ENCODE measurements at regions not wholly inside any gene's neighbourhood (a gene's known extent, or its start where the extent isn't known, plus 50 kb on each side); places are given as distances from the start of the nearest gene placed in this dataset.

DNA sequence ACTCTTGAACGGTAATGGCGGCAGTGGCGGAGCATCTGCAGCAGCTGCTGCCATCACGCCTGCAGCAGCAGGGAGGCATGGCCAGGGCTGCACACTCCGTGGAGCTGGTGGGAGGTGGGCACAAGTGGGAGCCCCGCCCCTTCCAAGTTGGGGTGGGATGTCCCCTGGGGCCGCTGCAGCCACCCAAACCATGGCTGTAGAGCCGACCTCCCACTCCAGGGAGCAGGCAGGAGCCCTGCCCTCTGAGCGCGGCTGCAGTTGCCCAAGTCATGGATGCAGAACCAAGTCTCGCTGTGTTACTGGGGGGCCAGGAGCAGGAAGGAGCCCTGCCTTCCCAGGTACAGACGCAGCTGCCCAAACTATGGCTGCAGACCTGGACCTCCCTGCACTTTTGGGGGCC lies 215.3 kb upstream of the VLDLR start:
- Histone ChIP-seq H3K27ac (ENCODE audit: low read length) (no peak overlapping the region), H3K9ac (ENCODE audit: low read depth, low read length) (no peak overlapping the region), H3K9me3 (ENCODE audit: insufficient read depth, low read depth, low read length) (peaks cover 3% of the 10 kb centered on the region; the same call in 1 of the 2 replicates), H3K4me1 (ENCODE audit: insufficient read depth, low read length) (peaks cover 3% of the 10 kb centered on the region; the same call in 1 of the 2 replicates), H3K4me3 (ENCODE audit: low read length) (no peak overlapping the region), H3K36me3 (ENCODE audit: insufficient read depth, low read depth, low read length) (no peaks in the 10 kb centered on the region), H3K27me3 (ENCODE audit: insufficient read depth, low read length) (no peaks in the 10 kb centered on the region)

DNA sequence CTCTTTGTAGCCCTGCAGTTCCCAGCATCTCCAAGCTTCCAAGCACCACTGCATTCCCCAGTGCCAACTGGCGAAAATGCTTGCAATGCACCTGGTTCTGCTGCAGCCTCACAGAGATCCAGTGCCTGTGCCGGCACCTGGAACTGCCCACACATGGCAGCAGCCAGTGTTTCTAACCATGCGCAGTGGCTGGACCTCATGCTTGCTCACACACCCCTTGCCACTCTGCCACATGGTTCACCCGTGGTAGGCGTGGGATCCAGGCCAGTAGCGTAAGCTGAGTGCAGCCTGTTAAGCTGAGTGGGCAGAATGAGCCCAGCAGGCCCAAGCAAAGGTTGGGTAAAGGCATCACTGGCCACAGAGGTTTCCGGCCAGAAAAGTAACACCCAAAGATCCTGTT lies 214.1 kb upstream of the VLDLR start:
- no peaks in the 10 kb centered on the region for H3K36me3 ChIP-seq (ENCODE audit: insufficient read depth, low read depth, low read length)
- H3K27ac ChIP-seq (ENCODE audit: low read length): no peak overlapping the region
- H3K9ac ChIP-seq (ENCODE audit: low read depth, low read length): no peak overlapping the region
- H3K4me1 ChIP-seq (ENCODE audit: insufficient read depth, low read length): peaks cover 15% of the 10 kb centered on the region; the same call in 1 of the 2 replicates
- peaks cover 3% of the 10 kb centered on the region; the same call in 1 of the 2 replicates for H3K9me3 ChIP-seq (ENCODE audit: insufficient read depth, low read depth, low read length)
- H3K4me3 ChIP-seq (ENCODE audit: low read length): no peak overlapping the region
- no peaks in the 10 kb centered on the region for H3K27me3 ChIP-seq (ENCODE audit: insufficient read depth, low read length)

DNA sequence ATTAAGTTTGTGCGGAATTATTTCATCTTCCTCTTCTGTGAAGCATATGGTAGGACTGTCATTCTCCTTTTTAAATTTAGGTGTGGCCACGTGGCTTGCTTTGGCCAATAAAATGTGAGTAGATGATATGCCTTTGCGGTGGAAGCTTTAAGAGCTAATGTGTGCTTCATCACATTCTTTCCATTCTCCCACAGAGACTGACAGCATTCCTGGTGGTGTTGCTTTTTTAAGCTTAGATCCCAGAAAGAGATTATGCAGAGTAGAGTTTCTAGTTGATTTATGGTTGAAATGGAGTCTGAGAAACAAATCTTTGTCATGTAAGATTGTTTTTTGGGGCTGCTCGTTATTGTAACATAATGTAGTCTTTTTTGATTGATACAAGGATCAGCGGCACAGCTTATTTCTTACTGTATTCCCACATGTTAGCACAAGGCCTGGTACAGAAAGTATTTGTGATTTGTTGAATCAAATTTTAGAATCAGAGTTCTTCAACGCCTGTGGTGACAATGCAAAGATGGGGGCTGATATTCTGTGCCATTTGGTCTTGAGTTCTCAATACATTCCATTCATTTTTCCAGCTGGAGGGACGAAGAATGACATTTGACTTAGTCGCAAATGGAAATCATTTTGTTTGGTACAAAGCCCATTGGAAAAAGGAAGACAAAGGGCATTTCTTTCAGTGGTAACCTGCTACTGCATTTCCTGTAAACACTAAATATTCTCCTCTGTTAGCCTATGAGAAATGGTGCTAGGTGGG lies 209.9 kb upstream of the VLDLR start:
- H3K27ac ChIP-seq (ENCODE audit: low read length): no peak overlapping the region
- no peak overlapping the region for H3K9ac ChIP-seq (ENCODE audit: low read depth, low read length)

DNA sequence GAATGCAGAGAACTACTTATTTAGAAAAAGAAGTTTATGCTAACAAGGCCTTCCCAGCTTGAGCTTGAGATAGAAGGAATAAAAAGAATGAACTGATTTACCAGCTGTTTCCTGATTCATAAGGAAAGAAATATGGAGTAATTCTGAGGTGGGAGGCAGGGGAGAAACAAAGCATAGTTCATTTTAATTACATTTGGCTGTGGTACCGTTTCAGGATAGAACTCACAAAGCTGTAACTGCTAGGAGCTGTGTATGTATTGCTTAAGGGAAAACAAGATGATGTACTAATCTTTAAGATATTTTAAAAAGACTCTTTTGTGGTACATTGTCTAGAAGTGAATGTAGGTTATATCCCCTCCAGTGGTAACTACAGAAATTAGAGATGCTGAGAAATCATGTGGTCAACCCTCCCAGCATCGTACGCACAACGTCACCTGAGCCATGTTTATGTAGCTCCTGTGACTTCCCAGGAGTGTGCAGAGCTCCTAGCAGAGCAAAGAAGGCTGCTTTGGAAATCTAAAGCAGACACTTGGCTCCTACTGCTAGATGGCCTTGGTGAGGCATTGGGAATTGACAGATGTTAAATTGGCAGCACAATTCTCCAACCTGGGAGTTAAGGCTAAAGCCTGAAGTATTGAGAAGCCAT lies 208.3 kb upstream of the VLDLR start:
- H3K27ac ChIP-seq (ENCODE audit: low read length): no peak overlapping the region
- H3K4me1 ChIP-seq (ENCODE audit: insufficient read depth, low read length): peaks cover 27% of the 10 kb centered on the region; the same call in 1 of the 2 replicates
- H3K27me3 ChIP-seq (ENCODE audit: insufficient read depth, low read length): no peaks in the 10 kb centered on the region
- no peaks in the 10 kb centered on the region for H3K36me3 ChIP-seq (ENCODE audit: insufficient read depth, low read depth, low read length)
- no peak overlapping the region for H3K9ac ChIP-seq (ENCODE audit: low read depth, low read length)
- H3K9me3 ChIP-seq (ENCODE audit: insufficient read depth, low read depth, low read length): no peaks in the 10 kb centered on the region
- no peak overlapping the region for H3K4me3 ChIP-seq (ENCODE audit: low read length)

More for the DNA sequence above, 209.9 kb upstream of the VLDLR start:
- Histone ChIP-seq H3K9me3 (ENCODE audit: insufficient read depth, low read depth, low read length) (no peaks in the 10 kb centered on the region), H3K4me3 (ENCODE audit: low read length) (no peak overlapping the region), H3K4me1 (ENCODE audit: insufficient read depth, low read length) (peaks cover 23% of the 10 kb centered on the region; the same call in 1 of the 2 replicates), H3K27me3 (ENCODE audit: insufficient read depth, low read length) (no peaks in the 10 kb centered on the region), H3K36me3 (ENCODE audit: insufficient read depth, low read depth, low read length) (no peaks in the 10 kb centered on the region)

DNA sequence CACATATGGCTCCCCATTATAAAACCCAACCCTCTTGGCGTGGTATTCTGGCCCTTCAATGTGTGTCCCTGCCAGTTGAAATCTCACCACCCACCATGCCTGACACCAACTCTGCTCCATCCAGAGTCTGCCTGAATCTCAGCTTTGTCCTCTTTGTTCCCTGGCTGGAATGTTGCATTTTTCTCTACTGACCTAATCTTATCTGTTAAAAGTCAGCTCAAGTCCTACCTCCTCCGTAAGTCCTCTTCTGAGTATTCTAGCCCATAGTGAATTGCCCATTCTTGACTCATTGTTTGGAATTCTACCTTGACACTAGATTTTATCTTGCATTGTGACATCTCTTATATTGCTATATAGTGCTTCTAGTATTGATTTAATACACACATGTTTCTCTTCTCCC lies 207.1 kb upstream of the VLDLR start:
- Histone ChIP-seq H3K27ac (ENCODE audit: low read length) (no peak overlapping the region), H3K27me3 (ENCODE audit: insufficient read depth, low read length) (no peaks in the 10 kb centered on the region), H3K9me3 (ENCODE audit: insufficient read depth, low read depth, low read length) (no peaks in the 10 kb centered on the region), H3K4me3 (ENCODE audit: low read length) (no peak overlapping the region), H3K9ac (ENCODE audit: low read depth, low read length) (no peak overlapping the region), H3K36me3 (ENCODE audit: insufficient read depth, low read depth, low read length) (no peaks in the 10 kb centered on the region), H3K4me1 (ENCODE audit: insufficient read depth, low read length) (peaks cover 37% of the 10 kb centered on the region)

DNA sequence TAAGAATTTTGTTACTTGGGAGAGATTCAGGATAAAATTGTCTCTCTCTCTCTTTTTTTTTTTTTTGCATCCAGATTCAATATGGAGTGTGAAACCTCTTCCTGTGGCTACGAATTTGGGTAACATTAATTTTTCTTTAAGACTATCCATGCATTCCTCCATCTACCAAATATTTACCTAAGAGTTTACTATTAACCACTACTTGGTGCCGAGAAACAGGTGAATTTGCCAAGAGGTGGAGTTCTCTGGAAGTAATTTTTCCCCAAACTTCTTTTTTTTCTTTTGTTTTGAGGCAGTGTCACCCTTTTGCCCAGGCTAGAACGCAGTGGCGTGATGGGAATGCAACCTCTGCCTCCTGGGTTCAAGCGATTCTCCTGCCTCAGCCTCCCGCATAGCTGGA lies 206.3 kb upstream of the VLDLR start:
- Histone ChIP-seq H3K36me3 (ENCODE audit: insufficient read depth, low read depth, low read length) (no peaks in the 10 kb centered on the region), H3K9me3 (ENCODE audit: insufficient read depth, low read depth, low read length) (no peaks in the 10 kb centered on the region), H3K27ac (ENCODE audit: low read length) (no peak overlapping the region), H3K9ac (ENCODE audit: low read depth, low read length) (no peak overlapping the region), H3K4me3 (ENCODE audit: low read length) (no peak overlapping the region), H3K4me1 (ENCODE audit: insufficient read depth, low read length) (peaks cover 38% of the 10 kb centered on the region), H3K27me3 (ENCODE audit: insufficient read depth, low read length) (no peaks in the 10 kb centered on the region)

DNA sequence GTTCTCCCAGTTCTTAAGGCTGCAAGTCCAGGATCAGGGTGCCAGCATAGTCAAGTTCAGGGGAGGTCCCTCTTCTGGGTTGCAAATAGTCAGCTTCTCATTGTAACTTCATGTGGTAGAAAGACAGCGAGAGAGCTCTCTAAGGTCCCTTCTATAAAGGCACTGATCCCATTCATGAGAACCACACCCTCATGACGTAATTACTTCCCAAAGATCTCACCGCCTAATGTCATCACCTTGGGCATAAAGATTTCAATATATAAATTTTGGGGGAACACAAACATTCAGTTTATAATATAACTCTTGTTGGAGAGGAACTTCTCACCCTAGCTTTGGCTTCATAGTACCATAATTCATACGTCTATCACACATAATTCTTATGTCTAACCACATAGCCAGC lies 203.9 kb upstream of the VLDLR start:
- Histone ChIP-seq H3K36me3 (ENCODE audit: insufficient read depth, low read depth, low read length) (no peaks in the 10 kb centered on the region), H3K9me3 (ENCODE audit: insufficient read depth, low read depth, low read length) (no peaks in the 10 kb centered on the region), H3K27me3 (ENCODE audit: insufficient read depth, low read length) (no peaks in the 10 kb centered on the region), H3K4me3 (ENCODE audit: low read length) (no peak overlapping the region), H3K9ac (ENCODE audit: low read depth, low read length) (no peak overlapping the region), H3K27ac (ENCODE audit: low read length) (no peak overlapping the region), H3K4me1 (ENCODE audit: insufficient read depth, low read length) (peaks cover 28% of the 10 kb centered on the region)

GRCh38 chr9:2418619-2419018 lies 203.0 kb upstream of the VLDLR start:
- no peaks in the 10 kb centered on the region for H3K36me3 ChIP-seq (ENCODE audit: insufficient read depth, low read depth, low read length)
- peaks cover 22% of the 10 kb centered on the region for H3K4me1 ChIP-seq (ENCODE audit: insufficient read depth, low read length)
- no peak overlapping the region for H3K9ac ChIP-seq (ENCODE audit: low read depth, low read length)
- H3K4me3 ChIP-seq (ENCODE audit: low read length): peak overlapping the region; percentile 40; the same call in 1 of the 2 replicates
- no peaks in the 10 kb centered on the region for H3K27me3 ChIP-seq (ENCODE audit: insufficient read depth, low read length)
- H3K27ac ChIP-seq (ENCODE audit: low read length): no peak overlapping the region
- no peaks in the 10 kb centered on the region for H3K9me3 ChIP-seq (ENCODE audit: insufficient read depth, low read depth, low read length)

- H3K9ac ChIP-seq (ENCODE audit: low read depth, low read length): no peak overlapping the region
- H3K27me3 ChIP-seq (ENCODE audit: insufficient read depth, low read length): no peaks in the 10 kb centered on the region
- no peaks in the 10 kb centered on the region for H3K9me3 ChIP-seq (ENCODE audit: insufficient read depth, low read depth, low read length)
- no peak overlapping the region for H3K4me3 ChIP-seq (ENCODE audit: low read length)
- H3K36me3 ChIP-seq (ENCODE audit: insufficient read depth, low read depth, low read length): no peaks in the 10 kb centered on the region
- H3K27ac ChIP-seq (ENCODE audit: low read length): no peak overlapping the region
- peaks cover 22% of the 10 kb centered on the region for H3K4me1 ChIP-seq (ENCODE audit: insufficient read depth, low read length)
These were observed 202.2 kb upstream of the VLDLR start for GRCh38 chr9:2419347-2419746.

DNA sequence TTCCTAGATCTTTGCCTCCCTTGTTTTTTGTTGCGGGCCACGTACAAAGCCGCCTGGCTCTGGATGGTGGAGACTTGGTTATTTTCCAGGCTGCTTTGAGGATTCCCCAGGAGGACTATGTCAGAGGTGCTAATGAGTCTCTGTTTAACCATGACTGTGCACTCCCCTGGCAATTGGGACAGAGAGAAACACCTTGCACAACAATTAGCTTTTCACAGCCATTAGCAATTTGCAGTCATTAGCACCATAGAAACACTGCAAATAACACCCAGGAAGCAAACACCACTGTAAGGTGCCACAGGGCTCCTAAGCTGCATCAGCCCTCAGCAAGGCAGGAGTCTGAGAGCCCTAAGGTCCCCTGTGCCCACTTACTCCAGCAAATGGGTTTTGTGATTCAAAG lies 201.0 kb upstream of the VLDLR start:
- Histone ChIP-seq H3K4me1 (ENCODE audit: insufficient read depth, low read length) (peaks cover 22% of the 10 kb centered on the region), H3K4me3 (ENCODE audit: low read length) (no peak overlapping the region), H3K9me3 (ENCODE audit: insufficient read depth, low read depth, low read length) (no peaks in the 10 kb centered on the region), H3K27ac (ENCODE audit: low read length) (no peak overlapping the region), H3K27me3 (ENCODE audit: insufficient read depth, low read length) (no peaks in the 10 kb centered on the region), H3K9ac (ENCODE audit: low read depth, low read length) (0 out of 2 replicates have a peak overlapping the region, but pooled peaks have one; percentile 1), H3K36me3 (ENCODE audit: insufficient read depth, low read depth, low read length) (no peaks in the 10 kb centered on the region)

DNA sequence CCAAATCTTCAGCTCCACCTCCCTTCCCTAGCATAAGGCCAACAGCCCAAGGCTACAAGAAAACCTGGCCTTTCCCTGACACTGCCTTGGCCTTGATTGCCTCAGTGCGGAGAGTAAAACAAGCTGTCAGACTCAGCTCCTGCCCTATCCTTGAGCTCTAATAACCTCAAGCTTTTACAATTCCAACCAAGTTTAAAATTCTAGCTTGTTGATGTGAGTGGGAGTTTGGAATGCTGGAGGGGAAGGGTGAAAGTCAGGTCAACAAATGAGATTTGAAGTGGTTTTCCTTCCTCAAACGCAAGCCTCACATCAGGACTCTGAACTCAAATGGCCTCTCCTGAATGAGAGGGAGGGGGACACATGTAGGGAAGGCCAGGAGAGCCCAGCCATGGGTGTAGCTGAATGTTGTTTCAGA lies 197.0 kb upstream of the VLDLR start:
- peaks cover 9% of the 10 kb centered on the region for H3K4me1 ChIP-seq (ENCODE audit: insufficient read depth, low read length)
- H3K27me3 ChIP-seq (ENCODE audit: insufficient read depth, low read length): no peaks in the 10 kb centered on the region

GRCh38 chr9:2425676-2426075 lies 195.9 kb upstream of the VLDLR start:
- no peaks in the 10 kb centered on the region for H3K36me3 ChIP-seq (ENCODE audit: insufficient read depth, low read depth, low read length)
- H3K9me3 ChIP-seq (ENCODE audit: insufficient read depth, low read depth, low read length): no peaks in the 10 kb centered on the region
- no peaks in the 10 kb centered on the region for H3K27me3 ChIP-seq (ENCODE audit: insufficient read depth, low read length)
- no peak overlapping the region for H3K9ac ChIP-seq (ENCODE audit: low read depth, low read length)
- no peak overlapping the region for H3K4me3 ChIP-seq (ENCODE audit: low read length)
- no peak overlapping the region for H3K27ac ChIP-seq (ENCODE audit: low read length)
- H3K4me1 ChIP-seq (ENCODE audit: insufficient read depth, low read length): peaks cover 4% of the 10 kb centered on the region

More for the DNA sequence above, 197.0 kb upstream of the VLDLR start:
- no peaks in the 10 kb centered on the region for H3K9me3 ChIP-seq (ENCODE audit: insufficient read depth, low read depth, low read length)
- no peak overlapping the region for H3K4me3 ChIP-seq (ENCODE audit: low read length)
- no peak overlapping the region for H3K27ac ChIP-seq (ENCODE audit: low read length)
- no peaks in the 10 kb centered on the region for H3K36me3 ChIP-seq (ENCODE audit: insufficient read depth, low read depth, low read length)
- H3K9ac ChIP-seq (ENCODE audit: low read depth, low read length): no peak overlapping the region
